SK-N-SH (cell line): ENCODE measurements at regions not wholly inside any gene's neighbourhood (a gene's known extent, or its start where the extent isn't known, plus 50 kb on each side); places are given as distances from the start of the nearest gene placed in this dataset.

Experiments
- CTCF ChIA-PET: fragments of 300-600, 350-600 bp; formaldehyde crosslinking; extraction: SDS; loops from one replicate; lab custom pipeline; 2021; lab: Yijun Ruan, JAX
- POLR2A ChIA-PET: fragments of 350-600 bp; sonication (Branson Sonifier 250); formaldehyde crosslinking; extraction: SDS; loops from one replicate; lab custom pipeline; 2020; ENCODE audit warnings: antibody characterized with exemption, inconsistent platforms; lab: Yijun Ruan, JAX
- DNase-seq: peaks from one replicate; pipeline ENCODE4 v3.0.0; 2012
- H2AFZ ChIP-seq: fragments of 200-600 bp; sonication (generic); 2 replicates; pipeline ENCODE4 v1.8.1; 2016; ENCODE audit warnings: antibody characterized with exemption, mild to moderate bottlenecking, low read depth
- H3F3A ChIP-seq: fragments of 200-600 bp; sonication (generic); replicated peaks from 2 replicates; pipeline ENCODE3; 2016; ENCODE audit warnings: antibody characterized with exemption, mild to moderate bottlenecking; ENCODE audit not compliant: insufficient read depth
- H3K27ac ChIP-seq, 2 experiments: fragments of 200-500 bp in 1 of 2; fragments of 200-600 bp in 1 of 2; sonication (Bioruptor generic) in 1 of 2; sonication (generic), shearing (Covaris generic) in 1 of 2; 2 replicates each; pipeline versions ENCODE4 v1.5.1 to v1.6.1; 2014 to 2016; ENCODE audit warnings: low read depth in 2 of 2, inconsistent platforms in 1 of 2, low read length in 1 of 2, mild to moderate bottlenecking in 1 of 2, mixed read lengths in 1 of 2
- H3K27me3 ChIP-seq: fragments of 200-600 bp; sonication (generic), shearing (Covaris generic); 2 replicates; pipeline ENCODE4 v1.6.1; 2016; ENCODE audit warnings: mixed run types; ENCODE audit not compliant: insufficient read depth
- H3K36me3 ChIP-seq, 2 experiments: fragments of 200-500 bp in 1 of 2; fragments of 200-600 bp in 1 of 2; sonication (Bioruptor generic) in 1 of 2; sonication (generic) in 1 of 2; replicated peaks in 1 of 2; 2 replicates each; pipeline versions ENCODE3 to v1.5.1; 2014 to 2016; ENCODE audit warnings: low read length in 1 of 2, mild to moderate bottlenecking in 1 of 2; ENCODE audit not compliant: insufficient read depth in 2 of 2, control insufficient read depth in 1 of 2
- H3K4me1 ChIP-seq, 2 experiments: fragments of 200-500 bp in 1 of 2; fragments of 200-600 bp in 1 of 2; sonication (Bioruptor generic) in 1 of 2; sonication (generic), shearing (Covaris generic) in 1 of 2; 2 replicates each; pipeline versions ENCODE4 v1.5.1 to v1.6.1; 2014 to 2016; ENCODE audit warnings: low read depth in 1 of 2, low read length in 1 of 2, mixed run types in 1 of 2; ENCODE audit not compliant: insufficient read depth in 2 of 2, control insufficient read depth in 1 of 2
- H3K4me2 ChIP-seq: fragments of 200-600 bp; sonication (generic), shearing (Covaris generic); 2 replicates; pipeline ENCODE4 v1.6.1; 2017; ENCODE audit warnings: mixed run types
- H3K4me3 ChIP-seq, 2 experiments: fragments of 200-500 bp in 1 of 2; fragments of 200-600 bp in 1 of 2; sonication (Bioruptor generic) in 1 of 2; sonication (generic), shearing (Covaris generic) in 1 of 2; 2 replicates each; pipeline versions ENCODE4 v1.5.1 to v1.8.1; 2014 to 2016; ENCODE audit warnings: low read depth in 2 of 2, inconsistent platforms in 1 of 2, low read length in 1 of 2, mild to moderate bottlenecking in 1 of 2, mixed read lengths in 1 of 2, moderate library complexity in 1 of 2
- H3K79me2 ChIP-seq: fragments of 200-600 bp; sonication (generic); 2 replicates; pipeline ENCODE4 v1.8.1; 2017; ENCODE audit warnings: mild to moderate bottlenecking; ENCODE audit not compliant: insufficient read depth
- H3K9ac ChIP-seq: fragments of 200-600 bp; sonication (generic); 2 replicates; pipeline ENCODE4 v1.6.1; 2017; ENCODE audit warnings: mixed run types
- H3K9me2 ChIP-seq: fragments of 200-600 bp; sonication (generic); 2 replicates; pipeline ENCODE4 v1.6.1; 2017; ENCODE audit warnings: mixed run types
- H3K9me3 ChIP-seq: fragments of 200-600 bp; sonication (generic); 2 replicates; pipeline ENCODE4 v1.6.1; 2017; ENCODE audit warnings: mixed run types, mild to moderate bottlenecking, moderate library complexity
- H4K20me1 ChIP-seq: fragments of 200-600 bp; sonication (generic); 2 replicates; pipeline ENCODE4 v1.6.1; 2017; ENCODE audit warnings: mild to moderate bottlenecking, mixed run types; ENCODE audit not compliant: insufficient read depth
- CHD2 ChIP-seq: fragments of 150-350 bp; IDR thresholded peaks from 2 replicates; pipeline ENCODE4 v1.6.1; 2018; ENCODE audit warnings: low read length; ENCODE audit not compliant: partially characterized antibody
- EP300 ChIP-seq, 2 experiments: IDR thresholded peaks; 2 replicates each; pipeline versions ENCODE4 v1.4.0 to v1.6.1; 2012; ENCODE audit warnings: borderline replicate concordance in 1 of 2, low read depth in 1 of 2, low read length in 1 of 2
- EZH2phosphoT487 ChIP-seq: fragments of 200-600 bp; sonication (generic); IDR thresholded peaks from 2 replicates; pipeline ENCODE4 v1.6.1; 2017; ENCODE audit warnings: low read depth, mixed run types, mild to moderate bottlenecking, antibody characterized with exemption, moderate library complexity, borderline replicate concordance
- FOXJ3 ChIP-seq: sonication (generic); formaldehyde crosslinking; IDR thresholded peaks from 2 replicates; pipeline ENCODE4 v1.5.1; 2020; ENCODE audit warnings: mild to moderate bottlenecking, missing genetic modification reagents
- FOXM1 ChIP-seq: IDR thresholded peaks from 2 replicates; pipeline ENCODE4 v1.4.0; 2012; ENCODE audit warnings: low read depth, mild to moderate bottlenecking
- GATA2 ChIP-seq: sonication (generic); formaldehyde crosslinking; IDR thresholded peaks from 2 replicates; pipeline ENCODE4 v1.5.0; 2020; ENCODE audit warnings: mild to moderate bottlenecking, missing genetic modification reagents
- MEF2A ChIP-seq: IDR thresholded peaks from 2 replicates; pipeline ENCODE4 v1.4.0; 2012; ENCODE audit warnings: low read depth, borderline replicate concordance
- RAD21 ChIP-seq: IDR thresholded peaks from 2 replicates; pipeline ENCODE4 v1.6.1; 2012; ENCODE audit warnings: mild to moderate bottlenecking, low read length
- SMC3 ChIP-seq: IDR thresholded peaks from 2 replicates; pipeline ENCODE4 v1.6.1; 2012; ENCODE audit warnings: low read depth, low read length, improper control_type of control experiment
- TEAD4 ChIP-seq: IDR thresholded peaks from 2 replicates; pipeline ENCODE4 v1.4.0; 2012; ENCODE audit warnings: mild to moderate bottlenecking, borderline replicate concordance; ENCODE audit not compliant: insufficient read depth
- YY1 ChIP-seq: IDR thresholded peaks from 2 replicates; pipeline ENCODE4 v1.4.0; 2012; ENCODE audit warnings: low read depth, mild to moderate bottlenecking
- WGBS: methylation state at CpG from one replicate; pipeline ENCODE4 v1.1.6; 2017; ENCODE audit warnings: low lambda C conversion rate; 5-methylcytosine and 5-hydroxymethylcytosine counted together
- TF ChIP-seq, protein P1 (sequence below): IDR thresholded peaks from 2 replicates; pipeline ENCODE4 v1.6.1; 2012; ENCODE audit warnings: mild to moderate bottlenecking, low read depth, low read length, moderate library complexity
- TF ChIP-seq, protein P2 (sequence below): fragments of 200-600 bp; sonication (generic); IDR thresholded peaks from 2 replicates; pipeline ENCODE4 v1.6.1; 2017; ENCODE audit warnings: antibody characterized with exemption, mild to moderate bottlenecking, moderate library complexity
- TF ChIP-seq, protein P3 (sequence below): IDR thresholded peaks from 2 replicates; pipeline ENCODE4; 2012

DNA sequence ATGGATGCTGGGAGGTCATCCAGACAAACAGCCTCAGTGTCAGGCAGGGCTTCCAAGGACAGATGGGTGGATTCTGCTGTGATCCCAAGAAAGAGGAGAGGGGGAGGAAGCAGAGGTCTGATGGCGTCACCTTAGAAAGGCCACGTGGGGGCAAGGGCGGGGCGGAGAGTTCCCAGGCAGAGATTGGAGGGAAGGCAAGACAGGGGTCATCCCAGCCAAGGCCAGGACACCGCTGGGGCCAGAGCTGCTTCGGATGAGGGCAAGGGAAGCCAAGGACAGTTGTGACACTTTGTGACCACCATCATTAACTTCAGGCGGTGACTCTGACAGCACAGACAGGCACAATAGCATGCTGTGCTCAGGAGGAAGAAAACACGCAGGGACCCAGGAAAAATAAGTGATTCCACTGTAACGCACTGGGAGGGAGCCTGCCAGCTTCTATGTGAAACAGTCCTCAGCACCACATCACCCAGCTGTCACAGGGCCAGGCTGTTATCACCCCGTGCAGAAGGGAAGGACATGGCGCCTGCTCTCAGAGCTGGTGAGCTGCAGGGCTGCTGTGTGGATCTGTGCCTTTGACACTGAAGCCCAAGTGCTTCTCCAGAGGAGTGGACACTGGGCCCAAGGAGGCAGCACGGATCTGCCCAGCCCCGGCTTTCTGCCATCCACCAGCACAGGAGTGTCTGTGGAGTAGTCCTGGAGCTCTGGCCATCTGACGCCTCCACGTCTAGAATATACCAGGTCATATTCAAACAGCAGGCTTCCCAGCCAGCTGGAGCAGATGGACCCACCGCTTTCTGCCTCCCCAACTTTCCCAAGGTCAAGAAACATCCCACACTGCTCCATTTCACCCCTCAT lies 204.1 kb downstream of the NDUFA10 start:
- Histone ChIP-seq H3K9me2 (no peaks in the 10 kb centered on the region), H4K20me1 (no peaks in the 10 kb centered on the region), H2AFZ (no peak overlapping the region), H3K4me1 (peaks cover 0 to 9% of the 10 kb centered on the region in 2 experiments; a peak in 1 of 4 replicates), H3K79me2 (no peaks in the 10 kb centered on the region), H3K36me3 (no peaks in the 10 kb centered on the region), H3K4me3 (no peak overlapping the region), H3K4me2 (no peak overlapping the region), H3K27me3 (no peaks in the 10 kb centered on the region), H3K27ac (no peak overlapping the region), H3K9ac (no peak overlapping the region), H3F3A (no peaks in the 10 kb centered on the region), H3K9me3 (no peaks in the 10 kb centered on the region)
- ChIA-PET CTCF (no interaction called here), POLR2A (no interaction called here)
- WGBS: 39% methylated on average over 16 of the region's 16 CpGs
- TF ChIP-seq TEAD4 (no peak), MEF2A (no peak), GATA2 (CRISPR knock-in tag) (no peak), FOXM1 (no peak), YY1 (no peak), CHD2 (no peak), FOXJ3 (CRISPR knock-in tag) (no peak), SMC3 (no peak), RAD21 (no peak), EP300 (IDR thresholded peaks at IDR 0.05; ENCODE audit: borderline replicate concordance in 1 of 2, low read depth in 1 of 2, low read length in 1 of 2) (no peak), EZH2phosphoT487 (no peak)
- TF ChIP-seq, protein P1, sequence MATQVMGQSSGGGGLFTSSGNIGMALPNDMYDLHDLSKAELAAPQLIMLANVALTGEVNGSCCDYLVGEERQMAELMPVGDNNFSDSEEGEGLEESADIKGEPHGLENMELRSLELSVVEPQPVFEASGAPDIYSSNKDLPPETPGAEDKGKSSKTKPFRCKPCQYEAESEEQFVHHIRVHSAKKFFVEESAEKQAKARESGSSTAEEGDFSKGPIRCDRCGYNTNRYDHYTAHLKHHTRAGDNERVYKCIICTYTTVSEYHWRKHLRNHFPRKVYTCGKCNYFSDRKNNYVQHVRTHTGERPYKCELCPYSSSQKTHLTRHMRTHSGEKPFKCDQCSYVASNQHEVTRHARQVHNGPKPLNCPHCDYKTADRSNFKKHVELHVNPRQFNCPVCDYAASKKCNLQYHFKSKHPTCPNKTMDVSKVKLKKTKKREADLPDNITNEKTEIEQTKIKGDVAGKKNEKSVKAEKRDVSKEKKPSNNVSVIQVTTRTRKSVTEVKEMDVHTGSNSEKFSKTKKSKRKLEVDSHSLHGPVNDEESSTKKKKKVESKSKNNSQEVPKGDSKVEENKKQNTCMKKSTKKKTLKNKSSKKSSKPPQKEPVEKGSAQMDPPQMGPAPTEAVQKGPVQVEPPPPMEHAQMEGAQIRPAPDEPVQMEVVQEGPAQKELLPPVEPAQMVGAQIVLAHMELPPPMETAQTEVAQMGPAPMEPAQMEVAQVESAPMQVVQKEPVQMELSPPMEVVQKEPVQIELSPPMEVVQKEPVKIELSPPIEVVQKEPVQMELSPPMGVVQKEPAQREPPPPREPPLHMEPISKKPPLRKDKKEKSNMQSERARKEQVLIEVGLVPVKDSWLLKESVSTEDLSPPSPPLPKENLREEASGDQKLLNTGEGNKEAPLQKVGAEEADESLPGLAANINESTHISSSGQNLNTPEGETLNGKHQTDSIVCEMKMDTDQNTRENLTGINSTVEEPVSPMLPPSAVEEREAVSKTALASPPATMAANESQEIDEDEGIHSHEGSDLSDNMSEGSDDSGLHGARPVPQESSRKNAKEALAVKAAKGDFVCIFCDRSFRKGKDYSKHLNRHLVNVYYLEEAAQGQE: no peak
- TF ChIP-seq, protein P2, sequence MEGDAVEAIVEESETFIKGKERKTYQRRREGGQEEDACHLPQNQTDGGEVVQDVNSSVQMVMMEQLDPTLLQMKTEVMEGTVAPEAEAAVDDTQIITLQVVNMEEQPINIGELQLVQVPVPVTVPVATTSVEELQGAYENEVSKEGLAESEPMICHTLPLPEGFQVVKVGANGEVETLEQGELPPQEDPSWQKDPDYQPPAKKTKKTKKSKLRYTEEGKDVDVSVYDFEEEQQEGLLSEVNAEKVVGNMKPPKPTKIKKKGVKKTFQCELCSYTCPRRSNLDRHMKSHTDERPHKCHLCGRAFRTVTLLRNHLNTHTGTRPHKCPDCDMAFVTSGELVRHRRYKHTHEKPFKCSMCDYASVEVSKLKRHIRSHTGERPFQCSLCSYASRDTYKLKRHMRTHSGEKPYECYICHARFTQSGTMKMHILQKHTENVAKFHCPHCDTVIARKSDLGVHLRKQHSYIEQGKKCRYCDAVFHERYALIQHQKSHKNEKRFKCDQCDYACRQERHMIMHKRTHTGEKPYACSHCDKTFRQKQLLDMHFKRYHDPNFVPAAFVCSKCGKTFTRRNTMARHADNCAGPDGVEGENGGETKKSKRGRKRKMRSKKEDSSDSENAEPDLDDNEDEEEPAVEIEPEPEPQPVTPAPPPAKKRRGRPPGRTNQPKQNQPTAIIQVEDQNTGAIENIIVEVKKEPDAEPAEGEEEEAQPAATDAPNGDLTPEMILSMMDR: no peak
- TF ChIP-seq, protein P3, sequence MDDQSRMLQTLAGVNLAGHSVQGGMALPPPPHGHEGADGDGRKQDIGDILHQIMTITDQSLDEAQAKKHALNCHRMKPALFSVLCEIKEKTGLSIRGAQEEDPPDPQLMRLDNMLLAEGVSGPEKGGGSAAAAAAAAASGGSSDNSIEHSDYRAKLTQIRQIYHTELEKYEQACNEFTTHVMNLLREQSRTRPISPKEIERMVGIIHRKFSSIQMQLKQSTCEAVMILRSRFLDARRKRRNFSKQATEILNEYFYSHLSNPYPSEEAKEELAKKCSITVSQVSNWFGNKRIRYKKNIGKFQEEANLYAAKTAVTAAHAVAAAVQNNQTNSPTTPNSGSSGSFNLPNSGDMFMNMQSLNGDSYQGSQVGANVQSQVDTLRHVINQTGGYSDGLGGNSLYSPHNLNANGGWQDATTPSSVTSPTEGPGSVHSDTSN: no peak
- no peak for DNase-seq
